ENCODE measurements at regions not wholly inside any gene's neighbourhood (a gene's known extent, or its start where the extent isn't known, plus 50 kb on each side); places are given as distances from the start of the nearest gene placed in this dataset.

DNA sequence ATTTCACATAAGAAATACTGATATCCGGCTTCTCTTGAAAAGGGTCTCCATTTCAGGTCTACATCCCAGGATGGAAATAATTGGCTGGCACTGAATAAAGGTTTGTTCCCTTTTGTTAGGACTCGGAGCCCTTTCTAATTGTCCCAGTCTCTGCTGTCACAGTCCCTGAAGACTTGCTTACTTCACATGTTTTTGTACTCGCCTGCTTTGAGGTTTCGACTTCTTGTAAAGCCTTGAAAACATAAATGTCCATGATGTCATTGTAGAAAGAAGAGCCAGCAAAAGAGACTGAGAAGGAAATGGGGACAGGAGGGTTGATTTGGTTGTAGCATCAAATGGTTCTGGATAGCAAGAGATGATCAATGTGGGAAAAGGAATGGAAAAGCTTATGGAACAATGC, 963.4 kb upstream of the SEMA6D start:
- no peak for DNase-seq

DNA sequence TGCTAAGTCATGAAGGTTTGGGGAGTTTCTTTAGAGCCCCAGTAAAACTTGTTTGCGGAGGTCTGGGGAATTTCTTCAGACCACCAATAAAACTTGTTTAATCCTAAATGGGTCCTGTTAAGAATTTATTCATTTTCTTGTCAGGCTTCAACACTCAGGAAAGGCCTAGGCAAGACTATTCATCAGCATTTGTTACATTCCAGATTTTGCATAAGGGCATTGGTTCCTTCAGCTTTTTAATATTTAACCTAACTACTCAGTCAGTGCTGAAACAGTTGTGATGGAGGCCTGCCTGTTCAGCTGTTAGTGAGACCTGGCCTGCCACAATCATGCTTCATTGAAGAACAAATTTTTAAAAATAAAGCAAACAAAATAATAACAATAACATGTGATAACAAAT, 954.2 kb upstream of the SEMA6D start:
- no peak for DNase-seq

DNA sequence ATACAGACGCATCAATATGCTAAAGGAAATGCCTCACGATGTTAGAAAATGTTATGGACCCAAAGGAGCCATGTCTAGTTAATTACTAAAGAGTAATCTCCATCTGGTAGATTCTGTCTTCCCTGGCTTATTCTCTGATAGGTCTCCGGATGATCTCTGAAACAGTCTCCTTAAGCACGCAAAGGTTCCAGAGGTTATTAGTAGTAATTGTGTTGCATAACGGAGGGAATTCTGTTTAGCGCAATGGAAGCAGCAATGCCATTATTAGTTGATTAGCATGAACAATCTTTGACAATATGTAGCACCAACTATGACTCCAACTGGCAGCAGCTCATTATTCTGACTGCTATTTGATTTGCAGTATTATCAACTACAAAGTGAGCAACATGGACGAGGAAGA, 952.5 kb upstream of the SEMA6D start:
- no peak for DNase-seq

DNA sequence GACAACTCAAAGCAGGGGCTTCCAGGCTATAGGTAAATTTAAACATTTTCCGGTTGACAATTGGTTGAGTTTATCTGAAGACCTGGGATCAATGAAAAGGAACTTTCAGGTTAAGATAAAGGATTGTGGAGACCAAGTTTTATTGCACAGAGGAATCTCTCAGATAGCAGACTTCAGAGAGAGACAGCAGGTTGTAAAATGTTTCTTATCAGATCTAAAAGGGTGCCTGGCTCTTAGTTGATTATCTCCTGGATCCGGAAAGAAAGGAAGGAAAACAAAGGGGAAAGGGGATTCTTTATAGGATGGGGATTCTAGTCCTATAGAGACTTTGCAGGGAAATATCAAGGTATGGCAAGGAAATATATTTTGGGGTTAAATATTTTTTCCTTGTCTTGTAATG, 951.3 kb upstream of the SEMA6D start:
- no peak for DNase-seq

DNA sequence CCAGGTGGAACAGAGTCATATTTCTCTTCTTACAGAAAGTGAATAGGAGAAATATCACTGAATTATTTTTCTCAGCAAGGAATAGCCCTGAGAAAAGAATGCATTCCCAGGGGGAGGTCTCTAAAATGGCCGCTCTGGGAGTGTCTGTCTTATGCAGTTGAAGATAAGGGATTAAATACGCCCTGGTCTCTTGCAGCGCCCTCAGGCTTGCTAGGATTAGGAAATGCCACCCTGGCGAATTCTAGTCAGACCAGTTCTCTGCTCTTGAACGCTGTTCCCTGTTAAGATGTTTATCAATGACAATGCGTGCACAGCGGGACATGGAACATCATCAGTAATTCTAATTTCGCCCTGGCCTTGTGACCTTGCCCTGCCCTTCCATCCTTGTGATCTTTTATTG, 949.0 kb upstream of the SEMA6D start:
- DNase-seq = no peak

DNA sequence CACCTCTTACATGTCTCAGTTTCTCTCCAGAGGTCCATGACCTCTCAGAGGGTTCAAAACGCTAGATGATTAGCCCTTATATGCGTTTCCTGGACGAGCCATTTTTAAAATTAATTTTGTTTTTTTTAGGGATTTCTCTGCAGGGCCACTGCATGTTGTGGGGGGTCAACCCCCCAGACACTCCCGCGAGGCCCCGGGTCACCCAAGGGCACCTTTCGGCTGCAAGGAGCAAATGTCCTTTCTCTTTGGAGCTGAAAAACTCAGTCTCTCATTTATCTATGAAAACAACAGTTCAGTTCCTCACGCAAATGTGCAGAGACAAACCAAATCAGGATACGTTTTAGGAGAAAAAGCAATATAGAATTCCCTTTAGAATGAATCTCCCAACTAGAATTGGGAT, 944.3 kb upstream of the SEMA6D start:
- no peak for DNase-seq

DNA sequence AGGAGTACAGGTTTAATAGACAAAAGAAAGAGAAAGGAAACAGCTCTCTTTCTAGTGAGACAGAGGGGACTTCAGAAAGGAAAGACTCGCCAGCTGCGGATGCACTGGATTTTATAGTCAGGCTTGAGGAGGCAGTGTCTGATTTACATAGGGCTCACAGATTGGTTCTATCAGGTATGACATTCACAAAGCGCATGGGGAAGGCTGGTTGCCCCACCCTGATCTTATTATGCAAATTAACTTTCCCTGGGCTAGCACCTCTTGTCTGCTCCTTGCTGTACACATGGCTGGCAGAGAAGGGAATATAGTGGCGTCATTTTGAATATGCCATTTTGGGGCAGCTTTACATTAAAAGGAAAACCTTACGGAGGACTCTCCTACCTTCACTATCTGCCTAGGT, 938.4 kb upstream of the SEMA6D start:
- DNase-seq = no peak

DNA sequence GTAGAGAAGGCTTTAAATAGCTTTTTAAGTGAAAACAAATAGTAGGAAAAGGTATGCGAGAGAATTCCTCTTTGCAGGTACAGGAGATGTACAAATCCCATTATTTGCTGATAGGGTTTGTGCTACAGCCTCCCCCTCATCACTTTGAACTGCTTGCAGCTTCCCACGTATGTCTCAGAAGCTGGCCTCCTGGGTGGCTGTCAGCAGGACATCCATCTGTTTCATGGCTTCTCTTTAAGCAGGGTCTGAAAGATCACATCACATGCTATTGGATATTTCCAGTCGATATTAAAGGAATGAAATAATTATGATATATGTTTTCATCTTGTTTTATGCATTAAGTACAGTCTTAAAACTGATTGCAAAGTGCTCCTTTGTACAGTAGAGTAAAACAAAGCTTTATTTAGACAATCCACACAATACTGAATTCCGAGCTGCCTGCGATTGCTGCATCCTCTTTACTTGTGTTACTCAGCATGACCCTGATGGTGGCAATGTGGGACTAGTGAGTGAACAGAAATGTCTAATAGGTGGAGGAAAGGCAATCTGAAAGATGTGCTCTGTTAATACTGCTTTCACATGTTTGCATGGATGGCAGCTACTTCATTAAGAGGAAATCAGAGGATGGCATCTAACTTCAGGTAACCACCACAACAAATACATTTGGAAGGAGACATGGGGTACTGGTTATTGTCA, 930.6 kb upstream of the SEMA6D start:
- peak; percentile 8 for DNase-seq

DNA sequence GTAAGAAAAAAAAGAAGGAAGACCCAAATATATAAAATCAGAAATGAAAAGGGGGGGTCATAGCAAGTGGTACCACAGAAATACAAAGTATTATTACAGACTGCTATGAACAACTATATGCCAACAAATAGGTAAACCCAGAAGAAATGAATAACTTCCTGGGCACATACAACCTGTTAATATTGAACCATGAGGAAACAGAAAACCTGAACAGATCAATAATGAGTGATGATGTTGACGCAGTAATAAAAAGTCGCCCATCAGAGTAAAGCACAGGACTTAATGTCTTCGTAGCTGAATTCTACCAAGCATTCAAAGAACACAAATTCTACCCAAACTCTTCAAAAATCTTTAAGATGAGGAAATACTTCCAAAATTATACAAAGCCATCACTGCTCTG, 921.6 kb upstream of the SEMA6D start:
- DNase-seq = no peak

DNA sequence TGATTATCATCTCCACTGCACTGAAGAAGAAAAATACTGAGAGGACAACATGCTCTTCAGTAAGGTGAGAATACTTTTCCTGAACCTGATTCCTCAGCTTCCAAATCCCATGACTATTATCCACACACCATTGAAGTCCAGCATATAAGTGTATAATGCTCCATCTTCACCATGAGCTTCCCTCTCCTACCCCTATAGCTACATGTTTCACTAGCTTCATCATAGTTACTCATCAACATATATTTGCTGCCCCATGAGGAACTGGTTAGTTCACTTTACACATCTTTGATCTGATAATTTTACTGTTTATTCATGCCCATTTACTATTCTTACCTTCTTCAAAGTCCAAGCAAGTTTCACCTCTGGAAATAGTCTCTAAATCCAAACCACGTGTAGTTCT, 908.5 kb upstream of the SEMA6D start:
- no peak for DNase-seq

DNA sequence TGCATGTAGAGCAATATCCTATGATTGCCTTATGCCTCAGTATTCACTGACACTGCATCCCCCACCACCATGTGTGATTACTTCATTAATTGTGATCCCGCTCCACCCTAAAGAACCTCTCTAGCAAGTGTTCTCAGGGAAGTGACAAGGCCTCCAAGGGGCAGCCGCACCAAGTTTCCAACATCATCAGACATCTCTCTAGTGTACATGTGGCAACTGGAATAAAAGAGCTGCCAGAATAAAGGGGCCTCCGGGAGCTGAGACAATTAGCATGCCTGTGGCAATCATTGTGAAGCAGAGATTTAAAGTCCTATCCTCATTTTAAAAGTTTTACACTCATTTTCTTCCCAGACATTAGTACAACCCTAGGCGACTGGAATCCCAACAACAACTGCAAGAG, 902.1 kb upstream of the SEMA6D start:
- no peak for DNase-seq

DNA sequence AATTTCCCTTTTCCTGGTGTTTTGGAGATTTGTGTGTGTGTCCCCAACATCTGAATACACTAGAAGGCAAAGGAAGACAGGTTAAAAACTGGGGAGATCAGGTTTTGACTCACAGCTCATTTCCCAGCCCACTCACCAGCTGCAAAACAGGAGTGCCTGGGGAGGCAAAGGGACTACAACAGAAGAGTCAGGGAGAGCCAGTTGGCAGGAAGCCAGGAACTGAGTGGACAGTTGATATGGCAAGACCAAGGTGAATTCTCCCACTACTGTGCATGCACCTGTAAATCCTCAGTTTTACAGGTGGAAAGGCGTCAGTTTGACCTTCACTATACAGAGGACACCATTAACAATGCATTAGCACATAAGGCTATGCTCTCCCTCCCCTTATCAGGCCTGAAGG, 901.5 kb upstream of the SEMA6D start:
- peak; percentile 54 for DNase-seq

DNA sequence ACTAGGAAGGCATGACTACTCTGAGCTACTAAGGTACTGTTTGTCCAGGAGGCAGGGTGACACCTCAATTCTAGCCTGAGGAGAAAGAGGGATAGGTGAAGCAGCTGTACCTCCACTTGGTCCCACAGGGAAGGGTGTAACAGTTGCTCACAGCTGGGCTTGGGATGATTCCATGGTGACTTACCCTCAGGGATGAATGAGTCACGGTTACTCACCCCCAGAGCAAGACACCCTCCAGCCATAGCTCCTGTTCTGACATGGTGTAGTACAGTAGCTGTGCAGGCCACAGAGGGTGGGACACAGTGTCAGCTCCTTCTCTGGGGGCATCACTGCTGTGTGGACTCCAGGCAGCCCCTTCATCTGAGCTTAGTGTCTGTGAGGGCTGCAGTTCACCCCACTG, 868.6 kb upstream of the SEMA6D start:
- no peak for DNase-seq

DNA sequence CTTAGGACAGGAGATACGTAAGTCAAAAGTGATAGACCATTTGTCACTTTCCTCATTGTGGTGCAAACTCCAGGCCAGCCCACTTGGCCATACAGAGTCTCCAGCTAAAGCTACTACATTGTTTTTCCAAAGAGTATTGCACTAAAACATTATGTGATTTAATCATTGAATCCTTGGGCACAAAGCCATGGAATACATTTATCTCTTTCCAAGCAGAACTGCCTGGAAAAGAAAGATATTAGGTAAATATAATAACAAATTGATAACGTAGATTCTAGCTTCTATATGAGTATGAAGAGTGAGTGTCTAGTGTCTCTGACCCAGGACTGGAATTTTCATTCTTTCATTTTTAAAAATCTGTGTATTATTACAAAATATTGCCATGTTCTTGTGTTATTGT, 863.7 kb upstream of the SEMA6D start:
- DNase-seq = no peak

DNA sequence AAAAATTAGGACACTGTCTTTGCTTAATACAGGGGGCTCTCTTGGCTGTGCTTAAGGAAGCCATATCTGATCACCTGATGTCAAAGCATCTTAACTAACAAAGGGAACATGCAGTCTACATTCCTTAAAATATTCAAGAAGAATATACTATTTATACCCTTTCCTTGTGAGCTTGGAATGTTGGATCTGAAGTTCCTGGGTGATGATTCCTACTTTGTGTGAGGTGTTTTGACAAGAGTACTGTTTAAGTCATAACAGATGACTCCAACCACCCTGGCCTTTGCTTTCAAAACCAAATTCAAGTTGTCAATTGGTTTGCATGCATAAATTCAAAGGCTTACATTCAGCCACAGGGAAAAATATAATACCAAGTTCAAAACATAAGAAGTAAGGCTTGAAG, 862.7 kb upstream of the SEMA6D start:
- no peak for DNase-seq

DNA sequence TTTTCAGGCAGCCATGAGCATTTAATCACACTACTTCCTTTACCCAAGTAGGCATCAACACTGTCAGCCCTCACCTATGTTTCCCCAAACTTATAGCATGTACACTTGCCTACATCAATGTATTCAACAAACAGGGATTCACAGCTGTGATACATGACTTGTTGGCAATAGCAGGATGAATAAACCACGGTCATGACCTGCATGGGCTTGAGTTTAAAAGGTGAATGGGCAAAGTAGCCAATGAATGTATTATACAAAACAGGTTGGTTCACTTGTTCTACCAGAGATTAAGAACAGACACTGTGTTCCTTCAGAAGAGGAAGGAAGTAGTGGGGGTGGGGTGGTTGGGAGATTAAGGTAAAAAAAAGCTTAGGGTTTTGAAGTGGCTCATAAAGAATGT, 861.9 kb upstream of the SEMA6D start:
- no peak for DNase-seq

DNA sequence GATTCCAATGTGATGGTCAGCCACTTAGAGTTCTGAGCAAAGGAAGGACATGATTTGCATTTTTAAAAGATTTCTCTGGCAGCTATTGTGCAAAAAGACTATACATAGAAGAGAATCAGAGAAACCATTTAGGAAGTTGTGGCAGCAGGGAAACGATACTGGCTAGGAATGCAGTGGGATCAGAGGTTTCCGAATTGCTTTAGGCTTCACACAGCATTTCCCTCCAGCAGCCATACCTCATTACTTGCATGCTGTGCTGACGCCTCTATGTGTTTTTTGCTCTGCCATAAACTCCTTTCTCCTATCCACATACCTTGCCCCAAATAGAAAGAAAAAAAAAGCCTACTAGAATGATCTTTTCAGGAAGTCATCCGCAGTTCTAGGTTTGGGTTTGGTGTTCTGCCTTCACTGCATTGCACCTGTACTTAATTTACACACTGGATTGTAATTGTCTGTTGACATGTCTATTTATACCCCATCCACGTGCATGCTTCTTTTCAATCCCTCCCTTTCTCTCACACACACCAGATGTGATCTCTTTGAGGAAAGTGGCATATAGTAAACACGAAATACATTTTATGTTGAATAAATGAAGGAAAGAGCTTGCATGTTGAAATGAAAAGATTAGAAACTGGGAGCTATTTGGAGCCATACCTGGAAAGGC, 860.3 kb upstream of the SEMA6D start:
- DNase-seq = peak; percentile 25

DNA sequence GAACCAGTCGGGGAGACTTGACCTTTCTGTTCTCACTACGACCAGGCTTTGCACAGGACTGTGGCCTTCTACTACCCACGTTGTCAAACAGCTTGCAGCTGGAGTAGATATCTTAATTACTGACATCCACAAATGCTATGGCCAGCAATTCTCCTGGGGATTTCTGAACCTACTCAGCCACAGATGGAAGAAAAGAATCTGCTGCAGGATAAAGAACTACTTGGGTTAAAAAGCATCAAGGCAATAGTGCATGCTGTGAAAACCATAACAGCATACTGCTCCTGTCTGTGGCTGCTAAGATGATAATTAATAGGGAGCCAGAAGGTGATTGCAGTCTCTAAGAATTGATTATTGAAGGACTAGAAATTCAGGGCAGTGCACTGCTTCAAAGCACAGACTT, 859.2 kb upstream of the SEMA6D start:
- no peak for DNase-seq

DNA sequence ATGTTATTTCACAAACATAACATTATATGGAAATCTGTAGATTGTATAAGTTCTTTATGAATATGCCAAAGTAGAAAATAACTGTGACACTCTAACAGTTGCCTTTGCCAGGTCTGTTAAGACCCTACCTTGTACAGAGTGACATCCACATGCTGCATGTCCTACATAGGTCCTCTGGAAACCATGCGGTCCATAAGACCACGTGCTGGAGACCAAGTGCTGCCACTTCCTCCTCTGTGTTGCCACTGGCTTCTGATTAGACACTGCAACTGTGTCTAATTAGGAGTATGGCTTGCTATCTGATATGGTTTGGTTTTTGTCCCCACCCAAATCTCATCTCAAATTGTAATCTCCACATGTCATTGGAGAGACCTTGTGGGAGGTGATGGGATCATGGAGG, 855.5 kb upstream of the SEMA6D start:
- DNase-seq = no peak

DNA sequence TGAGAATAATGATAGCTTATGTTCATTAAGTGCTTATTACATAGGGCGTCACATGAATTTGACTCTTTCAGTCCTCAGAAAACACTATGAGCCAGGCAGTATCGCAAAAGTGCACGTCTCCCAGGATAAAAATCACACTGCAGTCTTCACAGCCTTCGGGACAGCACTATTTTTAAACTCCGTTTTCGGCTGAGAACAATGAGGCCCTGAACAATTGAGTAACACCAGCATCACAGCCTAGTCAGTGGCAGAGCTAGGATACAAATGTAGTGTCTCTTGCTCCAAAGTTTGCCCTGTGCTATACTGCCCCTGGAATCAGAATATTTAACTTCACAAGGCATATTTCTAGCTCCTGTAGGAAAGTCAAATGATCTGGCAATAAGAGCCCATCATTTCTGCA, 852.1 kb upstream of the SEMA6D start:
- no peak for DNase-seq

DNA sequence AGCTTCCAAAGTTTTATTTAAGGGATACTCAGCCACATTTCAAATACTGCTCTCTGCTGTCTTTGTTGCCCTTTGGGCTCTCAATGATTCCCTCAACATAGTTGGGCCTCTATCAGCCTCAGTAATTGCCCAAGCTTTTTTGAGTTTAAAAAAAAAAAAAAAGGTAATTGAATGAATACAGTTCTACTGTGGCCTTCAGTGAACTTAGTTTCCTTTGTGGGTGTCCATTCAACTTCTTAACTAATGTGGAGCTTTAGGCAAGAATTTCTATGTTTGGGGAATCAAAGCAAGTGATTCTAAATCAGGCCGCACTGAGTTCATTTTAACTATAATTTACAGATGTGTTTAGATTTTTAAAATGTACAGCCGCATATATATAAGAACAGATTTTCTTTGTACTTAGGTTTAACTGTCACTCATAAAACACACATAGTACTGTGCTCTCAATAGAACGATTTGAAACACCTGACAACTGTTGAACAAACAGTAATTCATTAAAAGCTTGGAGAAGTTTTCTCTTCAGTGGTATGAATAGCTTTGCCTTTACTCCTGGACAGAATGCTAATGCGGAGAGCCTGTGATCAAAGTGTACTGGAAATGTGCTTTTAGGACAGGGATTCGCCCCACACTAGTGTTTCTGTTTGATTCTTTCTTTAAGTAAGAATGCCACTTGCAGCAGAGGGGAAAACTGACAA, 844.9 kb upstream of the SEMA6D start:
- DNase-seq = no peak

DNA sequence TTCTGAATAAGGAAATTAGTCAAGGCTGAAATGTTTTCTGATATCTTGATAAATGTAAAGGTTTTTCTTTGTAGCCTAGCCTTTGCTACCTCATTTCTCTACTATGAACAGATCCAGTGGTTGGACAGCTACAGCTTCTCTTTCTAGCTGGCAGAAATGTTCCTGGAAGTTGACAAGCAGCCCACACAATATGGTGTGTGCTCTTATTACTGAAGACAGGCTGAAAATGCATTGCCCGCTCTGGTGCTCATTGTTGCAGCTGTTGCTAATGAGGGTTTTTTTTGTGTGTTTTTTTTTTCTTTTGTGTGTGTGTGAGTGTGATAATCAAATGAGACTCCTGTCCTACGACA, 844.3 kb upstream of the SEMA6D start:
- no peak for DNase-seq

DNA sequence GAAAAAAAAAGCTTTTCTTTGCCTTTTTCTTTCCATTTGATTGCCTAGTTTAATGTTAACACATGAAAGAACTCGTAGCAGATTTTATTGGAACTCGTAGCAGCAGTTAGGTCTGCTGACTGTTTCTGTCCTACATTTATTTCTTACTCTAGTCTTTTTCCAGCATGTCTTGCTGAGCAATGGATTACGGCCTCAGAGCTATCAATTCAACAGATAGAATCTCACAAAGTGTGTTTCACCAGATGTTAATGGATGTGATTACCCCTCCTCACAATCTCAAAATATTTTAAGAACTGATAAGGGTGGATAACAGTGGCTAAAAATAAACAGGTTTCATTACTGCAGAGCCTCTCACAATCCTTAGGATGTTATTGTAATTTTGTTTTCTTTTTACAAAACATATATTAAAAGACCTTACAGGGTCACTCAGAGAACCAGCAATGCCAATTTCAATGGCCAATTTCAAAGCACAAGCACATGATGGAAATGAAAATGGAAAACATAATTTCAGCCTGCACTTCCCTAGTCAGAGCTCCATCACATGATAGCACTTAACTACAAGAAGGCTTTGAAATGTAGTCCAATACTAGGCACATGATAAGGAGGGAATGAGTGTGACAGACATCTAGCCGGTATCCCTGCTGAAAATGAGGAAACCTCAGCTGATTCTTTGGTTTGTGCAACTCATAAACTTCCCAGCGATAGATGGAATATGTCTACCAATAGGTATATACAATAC, 838.1 kb upstream of the SEMA6D start:
- no peak for DNase-seq

DNA sequence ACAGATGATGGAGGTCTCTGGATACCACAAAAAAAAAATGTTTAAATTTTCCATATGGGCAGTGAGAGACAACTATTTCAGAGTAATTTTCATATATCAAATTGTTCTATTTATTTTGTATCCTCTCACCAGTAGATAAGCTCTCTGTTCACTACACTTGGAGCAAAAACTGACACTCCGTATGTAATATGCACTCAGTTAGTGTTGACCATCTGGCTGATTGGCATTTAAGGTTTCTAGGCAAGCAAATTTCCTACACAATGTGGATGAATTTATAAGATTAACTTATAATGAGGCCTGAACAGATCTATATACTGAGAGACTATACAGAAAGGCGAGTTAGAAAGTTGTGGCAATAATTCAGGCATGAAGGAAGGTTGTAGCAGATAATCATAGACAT, 836.5 kb upstream of the SEMA6D start:
- DNase-seq = no peak

Measured in NCI-H1092 treated with DMSO at 0.1 percent for 48 hours (cell line).